Right lobe of liver (tissue), 4 donors: ENCODE measurements at regions not wholly inside any gene's neighbourhood (a gene's known extent, or its start where the extent isn't known, plus 50 kb on each side); places are given as distances from the start of the nearest gene placed in this dataset.

Source experiments
- CTCF ChIP-seq, 4 donors: fragments of 200-600 bp in 3 of 4; fragments of 450-650 bp in 1 of 4; IDR thresholded peaks; one replicate each; pipeline versions ENCODE4 v1.5.1 to v1.8.0; 2016 to 2022; ENCODE audit warnings: antibody characterized with exemption in 4 of 4, mild to moderate bottlenecking in 2 of 4
- POLR2A ChIP-seq: fragments of 450-650 bp; IDR thresholded peaks from one replicate; pipeline ENCODE4 v1.6.1; 2017; ENCODE audit warnings: antibody characterized with exemption, mild to moderate bottlenecking
- donor health status: DM: no; HTN: no; CAD: no.
- donor health status: DM: no; HTN: no; CAD: no.
- donor health status: DM: no; HTN: yes; CAD: no.

GRCh38 chr21:28447462-28447861 lies 545.2 kb downstream of the LTN1 start:
- TF ChIP-seq CTCF (IDR thresholded peaks at IDR 0.05) (no peak), POLR2A (no peak)
